ENCODE measurements at regions not wholly inside any gene's neighbourhood (a gene's known extent, or its start where the extent isn't known, plus 50 kb on each side); places are given as distances from the start of the nearest gene placed in this dataset.

- TF ChIP-seq, protein P1, sequence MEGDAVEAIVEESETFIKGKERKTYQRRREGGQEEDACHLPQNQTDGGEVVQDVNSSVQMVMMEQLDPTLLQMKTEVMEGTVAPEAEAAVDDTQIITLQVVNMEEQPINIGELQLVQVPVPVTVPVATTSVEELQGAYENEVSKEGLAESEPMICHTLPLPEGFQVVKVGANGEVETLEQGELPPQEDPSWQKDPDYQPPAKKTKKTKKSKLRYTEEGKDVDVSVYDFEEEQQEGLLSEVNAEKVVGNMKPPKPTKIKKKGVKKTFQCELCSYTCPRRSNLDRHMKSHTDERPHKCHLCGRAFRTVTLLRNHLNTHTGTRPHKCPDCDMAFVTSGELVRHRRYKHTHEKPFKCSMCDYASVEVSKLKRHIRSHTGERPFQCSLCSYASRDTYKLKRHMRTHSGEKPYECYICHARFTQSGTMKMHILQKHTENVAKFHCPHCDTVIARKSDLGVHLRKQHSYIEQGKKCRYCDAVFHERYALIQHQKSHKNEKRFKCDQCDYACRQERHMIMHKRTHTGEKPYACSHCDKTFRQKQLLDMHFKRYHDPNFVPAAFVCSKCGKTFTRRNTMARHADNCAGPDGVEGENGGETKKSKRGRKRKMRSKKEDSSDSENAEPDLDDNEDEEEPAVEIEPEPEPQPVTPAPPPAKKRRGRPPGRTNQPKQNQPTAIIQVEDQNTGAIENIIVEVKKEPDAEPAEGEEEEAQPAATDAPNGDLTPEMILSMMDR (IDR thresholded peaks at IDR 0.05): no peak
- TF ChIP-seq POLR2A (IDR thresholded peaks at IDR 0.05): no peak
- intact Hi-C loops (cut with DNase I): no loop called here
- DNase-seq: no peak
- H3K27ac ChIP-seq: no peak overlapping the region
- no peaks in the 10 kb centered on the region for H3K9me3 ChIP-seq
- H3K36me3 ChIP-seq: no peaks in the 10 kb centered on the region
- no peaks in the 10 kb centered on the region for H3K27me3 ChIP-seq
- no peak overlapping the region for H3K4me3 ChIP-seq
- H3K4me1 ChIP-seq: no peaks in the 10 kb centered on the region
- 80 to 81% methylated on average over 3 of the region's 3 CpGs for WGBS, 2 donors
Observed at GRCh38 chr2:215556979-215557378, 121.1 kb upstream of the FN1 start.

GRCh38 chr2:215554689-215555498 lies 119.0 kb upstream of the FN1 start:
- Histone ChIP-seq H3K9me3 (no peaks in the 10 kb centered on the region), H3K36me3 (no peaks in the 10 kb centered on the region), H3K27me3 (no peaks in the 10 kb centered on the region), H3K4me1 (no peaks in the 10 kb centered on the region), H3K4me3 (no peak overlapping the region), H3K27ac (no peak overlapping the region)
- DNase-seq: no peak
- TF ChIP-seq POLR2A (IDR thresholded peaks at IDR 0.05): no peak
- TF ChIP-seq, protein P1 (IDR thresholded peaks at IDR 0.05): no peak
- intact Hi-C loops (cut with DNase I): no loop called here
- WGBS, 2 donors: 34 to 41% methylated on average over 5 of the region's 5 CpGs

- no peaks in the 10 kb centered on the region for H3K4me1 ChIP-seq
- DNase-seq: no peak
- no peak overlapping the region for H3K27ac ChIP-seq
- H3K4me3 ChIP-seq: no peak overlapping the region
- TF ChIP-seq, protein P1 (IDR thresholded peaks at IDR 0.05): no peak
- TF ChIP-seq POLR2A (IDR thresholded peaks at IDR 0.05): no peak
- no peaks in the 10 kb centered on the region for H3K36me3 ChIP-seq
- H3K27me3 ChIP-seq: no peaks in the 10 kb centered on the region
- H3K9me3 ChIP-seq: no peaks in the 10 kb centered on the region
- intact Hi-C loops (cut with DNase I): no loop called here
- 87 to 88% methylated on average over 3 of the region's 3 CpGs for WGBS, 2 donors
Observed at GRCh38 chr2:215553946-215554345, 118.1 kb upstream of the FN1 start.

GRCh38 chr2:215552144-215552580 lies 116.3 kb upstream of the FN1 start:
- Histone ChIP-seq H3K4me3 (no peak overlapping the region), H3K27ac (no peak overlapping the region), H3K27me3 (no peaks in the 10 kb centered on the region), H3K36me3 (no peaks in the 10 kb centered on the region), H3K9me3 (no peaks in the 10 kb centered on the region), H3K4me1 (no peaks in the 10 kb centered on the region)
- intact Hi-C loops (cut with DNase I): no loop called here
- TF ChIP-seq, protein P1 (IDR thresholded peaks at IDR 0.05): no peak
- TF ChIP-seq POLR2A (IDR thresholded peaks at IDR 0.05): no peak
- no peak for DNase-seq
- 78 to 86% methylated on average over 4 of the region's 4 CpGs for WGBS, 2 donors

DNA sequence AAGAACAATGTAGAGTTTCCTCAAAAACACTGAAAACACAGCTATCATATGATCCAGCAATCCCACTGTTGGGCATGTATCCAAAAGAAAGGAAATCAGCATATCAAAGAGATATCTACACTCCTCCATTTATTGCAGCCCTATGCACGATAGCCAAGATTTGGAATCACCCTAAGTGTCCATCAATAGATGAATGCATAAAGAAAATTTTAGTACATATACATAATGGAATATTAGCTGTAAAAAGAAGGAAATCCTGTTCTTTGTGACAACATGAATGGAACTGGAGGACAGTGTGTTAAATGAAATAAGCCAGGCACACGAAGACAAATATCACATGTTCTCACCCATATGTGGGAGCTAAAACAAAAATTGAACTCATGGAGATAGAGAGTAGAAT lies 114.5 kb upstream of the FN1 start:
- Histone ChIP-seq H3K4me1 (no peaks in the 10 kb centered on the region), H3K27ac (no peak overlapping the region), H3K4me3 (no peak overlapping the region), H3K36me3 (no peaks in the 10 kb centered on the region), H3K9me3 (no peaks in the 10 kb centered on the region), H3K27me3 (no peaks in the 10 kb centered on the region)
- TF ChIP-seq POLR2A (IDR thresholded peaks at IDR 0.05): no peak
- TF ChIP-seq, protein P1 (IDR thresholded peaks at IDR 0.05): no peak
- no peak for DNase-seq
- intact Hi-C loops (cut with DNase I): no loop called here
- 54 to 57% methylated on average over 2 of the region's 2 CpGs for WGBS, 2 donors
